ENCODE measurements at regions not wholly inside any gene's neighbourhood (a gene's known extent, or its start where the extent isn't known, plus 50 kb on each side); places are given as distances from the start of the nearest gene placed in this dataset.

- FAIRE-seq = no peak
Measured at GRCh38 chr6:160911949-160912348, 79.6 kb upstream of the MAP3K4 start.

GRCh38 chr6:160912411-160912810 lies 79.2 kb upstream of the MAP3K4 start:
- FAIRE-seq = no peak

GRCh38 chr6:160917572-160917971 lies 74.0 kb upstream of the MAP3K4 start:
- FAIRE-seq = no peak

GRCh38 chr6:160919723-160920440 lies 71.7 kb upstream of the MAP3K4 start:
- no peak for FAIRE-seq

- no peak for FAIRE-seq
Measured at GRCh38 chr6:160921095-160921494, 70.5 kb upstream of the MAP3K4 start.

- no peak for FAIRE-seq
Measured at GRCh38 chr6:160926281-160927276, 65.0 kb upstream of the MAP3K4 start.

GRCh38 chr6:160927416-160927815 lies 64.2 kb upstream of the MAP3K4 start:
- no peak for FAIRE-seq

- no peak for FAIRE-seq
Measured at GRCh38 chr6:160929361-160929760, 62.2 kb upstream of the MAP3K4 start.

GRCh38 chr6:160929831-160930230 lies 61.7 kb upstream of the MAP3K4 start:
- no peak for FAIRE-seq

- no peak for FAIRE-seq
Measured at GRCh38 chr6:160930547-160931377, 60.8 kb upstream of the MAP3K4 start.

- no peak for FAIRE-seq
Measured at GRCh38 chr6:160931378-160932310, 59.9 kb upstream of the MAP3K4 start.

GRCh38 chr6:160933256-160933655 lies 58.3 kb upstream of the MAP3K4 start:
- no peak for FAIRE-seq

- FAIRE-seq = no peak
Measured at GRCh38 chr6:160934157-160934556, 57.4 kb upstream of the MAP3K4 start.

GRCh38 chr6:160940197-160940596 lies 51.4 kb upstream of the MAP3K4 start:
- FAIRE-seq = no peak
